IMR-90 (cell line): ENCODE measurements at regions not wholly inside any gene's neighbourhood (a gene's known extent, or its start where the extent isn't known, plus 50 kb on each side); places are given as distances from the start of the nearest gene placed in this dataset.

Experiments
- ATAC-seq: fragments of 200-7000 bp; cut with Tn5 transposase; 2 replicates; pipeline ENCODE4 v1.9.1; 2020; ENCODE audit warnings: low read depth, mild to moderate bottlenecking, moderate library complexity
- BruUV-seq: library from RNA; stranded (reverse); fragments of 400-500 nt; replicated peaks from 2 replicates; lab custom pipeline; 2021; lab: Mats Ljungman, UMichigan
- CTCF ChIA-PET: fragments of 300-600 bp; formaldehyde crosslinking; extraction: SDS; loops from one replicate; lab custom pipeline; 2021; ENCODE audit warnings: antibody characterized with exemption; lab: Yijun Ruan, JAX
- POLR2A ChIA-PET: fragments of 300-600 bp; sonication (Branson Sonifier 250); formaldehyde crosslinking; loops from one replicate; lab custom pipeline; 2022; ENCODE audit warnings: antibody characterized with exemption; ENCODE audit not compliant: unreplicated experiment; lab: Charles Lee
- DNase-seq: peaks from one replicate; pipeline ENCODE4 v3.0.0; 2013
- H2AFZ ChIP-seq: replicated peaks from 2 replicates; pipeline ENCODE3; 2013; ENCODE audit warnings: low read length, mild to moderate bottlenecking; ENCODE audit not compliant: poor library complexity
- H2AK5ac ChIP-seq: 2 replicates; pipeline ENCODE4 v1.6.1; 2013; ENCODE audit warnings: low read depth, low read length, inconsistent platforms
- H2AK9ac ChIP-seq: replicated peaks from 2 replicates; pipeline ENCODE3; 2013; ENCODE audit warnings: mild to moderate bottlenecking, low read depth, low read length, moderate library complexity; ENCODE audit not compliant: poor library complexity
- H2BK120ac ChIP-seq: 2 replicates; pipeline ENCODE4 v1.6.1; 2013; ENCODE audit warnings: low read depth, low read length, inconsistent platforms
- H2BK15ac ChIP-seq: 3 replicates; pipeline ENCODE4 v1.6.1; 2013; ENCODE audit warnings: low read depth, low read length, inconsistent platforms
- H2BK20ac ChIP-seq: 2 replicates; pipeline ENCODE4 v1.6.1; 2013; ENCODE audit warnings: low read depth, mild to moderate bottlenecking, inconsistent platforms, low read length, moderate library complexity
- H2BK5ac ChIP-seq: 2 replicates; pipeline ENCODE4 v1.6.1; 2013; ENCODE audit warnings: mild to moderate bottlenecking, low read depth, low read length, inconsistent platforms; ENCODE audit not compliant: poor library complexity, severe bottlenecking
- H3K14ac ChIP-seq: replicated peaks from 2 replicates; pipeline ENCODE4 v1.6.1; 2013; ENCODE audit warnings: low read depth, low read length, inconsistent platforms
- H3K18ac ChIP-seq: 2 replicates; pipeline ENCODE4 v1.6.1; 2013; ENCODE audit warnings: low read depth, low read length, control low read depth
- H3K23ac ChIP-seq: 2 replicates; pipeline ENCODE4 v1.6.1; 2013; ENCODE audit warnings: low read depth, low read length, inconsistent platforms
- H3K27ac ChIP-seq: 2 replicates; pipeline ENCODE4 v1.5.1; 2013; ENCODE audit warnings: mild to moderate bottlenecking, control low read depth, low read length; ENCODE audit not compliant: insufficient read depth
- H3K27me3 ChIP-seq: 2 replicates; pipeline ENCODE4 v1.6.1; 2013; ENCODE audit warnings: low read length; ENCODE audit not compliant: control insufficient read depth, insufficient read depth
- H3K36me3 ChIP-seq: 2 replicates; pipeline ENCODE4 v1.6.1; 2013; ENCODE audit warnings: low read length, mixed read lengths; ENCODE audit not compliant: control insufficient read depth, insufficient read depth
- H3K4ac ChIP-seq: 2 replicates; pipeline ENCODE4 v1.6.1; 2013; ENCODE audit warnings: low read depth, low read length, inconsistent platforms
- H3K4me1 ChIP-seq: 2 replicates; pipeline ENCODE4 v1.6.1; 2013; ENCODE audit warnings: low read length, mixed read lengths; ENCODE audit not compliant: control insufficient read depth, insufficient read depth
- H3K4me2 ChIP-seq: 2 replicates; pipeline ENCODE4 v1.6.1; 2013; ENCODE audit warnings: low read depth, mild to moderate bottlenecking, control low read depth, low read length, moderate library complexity
- H3K4me3 ChIP-seq: 2 replicates; pipeline ENCODE4 v1.5.1; 2013; ENCODE audit warnings: low read depth, mild to moderate bottlenecking, control low read depth, low read length, moderate library complexity; ENCODE audit not compliant: insufficient read depth
- H3K56ac ChIP-seq: 2 replicates; pipeline ENCODE4 v1.6.1; 2013; ENCODE audit warnings: low read length, inconsistent platforms; ENCODE audit not compliant: insufficient read depth; ENCODE audit errors: extremely low read depth
- H3K79me1 ChIP-seq, 2 experiments: 2 replicates each; pipeline ENCODE4 v1.6.1; 2013; ENCODE audit warnings: low read length in 2 of 2, inconsistent platforms in 1 of 2, low read depth in 1 of 2
- H3K9ac ChIP-seq: 2 replicates; pipeline ENCODE4 v1.6.1; 2013; ENCODE audit warnings: low read depth, low read length, control low read depth
- H3K9me1 ChIP-seq: 2 replicates; pipeline ENCODE4 v1.6.1; 2013; ENCODE audit warnings: low read length, inconsistent platforms; ENCODE audit not compliant: insufficient read depth
- H3K9me3 ChIP-seq: 2 replicates; pipeline ENCODE4 v1.6.1; 2013; ENCODE audit warnings: low read length; ENCODE audit not compliant: control insufficient read depth, insufficient read depth
- H4K20me1 ChIP-seq: 2 replicates; pipeline ENCODE4 v1.6.1; 2013; ENCODE audit warnings: low read length, inconsistent platforms; ENCODE audit not compliant: insufficient read depth
- H4K5ac ChIP-seq: 2 replicates; pipeline ENCODE4 v1.6.1; 2013; ENCODE audit warnings: mild to moderate bottlenecking, low read depth, low read length, control low read depth
- H4K8ac ChIP-seq, 2 experiments: 2 replicates each; pipeline ENCODE4 v1.6.1; 2013; ENCODE audit warnings: low read depth in 2 of 2, low read length in 2 of 2, control low read depth in 1 of 2, inconsistent platforms in 1 of 2
- H4K91ac ChIP-seq: 2 replicates; pipeline ENCODE4 v1.6.1; 2013; ENCODE audit warnings: low read depth, low read length, inconsistent platforms; ENCODE audit not compliant: insufficient read depth
- CEBPB ChIP-seq: IDR thresholded peaks from 2 replicates; pipeline ENCODE4 v1.6.1; 2012; ENCODE audit warnings: low read depth, low read length, improper control_type of control experiment
- MAFK ChIP-seq: IDR thresholded peaks from 2 replicates; pipeline ENCODE4 v1.6.1; 2012; ENCODE audit warnings: low read depth, low read length, improper control_type of control experiment
- MAZ ChIP-seq: IDR thresholded peaks from 2 replicates; pipeline ENCODE4 v1.6.1; 2012; ENCODE audit warnings: low read depth, mild to moderate bottlenecking, low read length, improper control_type of control experiment, moderate library complexity, borderline replicate concordance
- WGBS, 2 experiments: methylation state at CpG; one replicate each; pipeline versions ENCODE4 v1.1.5 to v1.1.7; 2013; ENCODE audit warnings: missing lambda C conversion rate in 2 of 2; ENCODE audit not compliant: insufficient read length in 1 of 2; ENCODE audit errors: extremely low coverage in 2 of 2; 5-methylcytosine and 5-hydroxymethylcytosine counted together
- dilution Hi-C: fragments of 300-500 bp; cut with HindIII; formaldehyde crosslinking; loops from one replicate; pipeline ENCODE4 v1.14.3; 2018; ENCODE audit warnings: low sequenced_read_pairs; ENCODE audit not compliant: unreplicated experiment
- in situ Hi-C: fragments of 300-500 bp; cut with MboI; formaldehyde crosslinking; loops from 3 replicates; pipeline ENCODE4 v1.14.3; 2019; ENCODE audit warnings: low sequenced_read_pairs, inconsistent platforms, mixed read lengths
- intact Hi-C: fragments of 100-400 bp; cut with micrococcal nuclease; formaldehyde crosslinking; loops from 2 replicates; pipeline ENCODE4 v1.10.0; 2022

- Histone ChIP-seq H4K20me1 (no peaks in the 10 kb centered on the region), H3K18ac (no peak overlapping the region), H2AFZ (no peak overlapping the region), H2BK120ac (no peak overlapping the region), H2BK15ac (no peak overlapping the region), H3K56ac (no peak overlapping the region), H3K27me3 (no peaks in the 10 kb centered on the region), H3K9me1 (no peaks in the 10 kb centered on the region), H4K91ac (no peak overlapping the region), H3K79me1 (no peaks in the 10 kb centered on the region), H3K4me3 (no peak overlapping the region), H3K36me3 (no peaks in the 10 kb centered on the region), H3K9me3 (no peaks in the 10 kb centered on the region), H3K9ac (no peak overlapping the region), H4K8ac (no peak overlapping the region), H3K27ac (no peak overlapping the region), H2BK20ac (no peak overlapping the region), H3K4me2 (no peak overlapping the region), H3K23ac (no peak overlapping the region), H2BK5ac (no peak overlapping the region), H2AK9ac (no peak overlapping the region), H3K4ac (no peak overlapping the region), H4K5ac (no peak overlapping the region), H3K14ac (no peak overlapping the region), H3K4me1 (no peaks in the 10 kb centered on the region), H2AK5ac (no peak overlapping the region)
- ATAC-seq (no peak), DNase-seq (no peak)
- intact Hi-C loops (loop anchor here (10.0 kb wide), 1 partner anchor 790 kb away; no protein-coding TSS in a partner anchor), in situ Hi-C loops (no loop called here), dilution Hi-C loops (no loop called here)
- TF ChIP-seq MAZ, result no peak
- no peak for TF ChIP-seq CEBPB
- no peak for TF ChIP-seq MAFK
- ChIA-PET POLR2A (no interaction called here), CTCF (no interaction called here)
- BruUV-seq, result no TSS peak
- no CpG with 5 or more reads among the region's 1 CpG for WGBS, 2 experiments
These were observed 896.7 kb upstream of the ANO3 start for GRCh38 chr11:25435197-25435596.
